Lung microvascular endothelial cell (primary cell): ENCODE measurements at regions not wholly inside any gene's neighbourhood (a gene's known extent, or its start where the extent isn't known, plus 50 kb on each side); places are given as distances from the start of the nearest gene placed in this dataset.

Experiments used
- DNase-seq, 2 donors: peaks; one replicate each; pipeline versions ENCODE4 v3.0.0 to v3.0.0-alpha.2; 2010; ENCODE audit warnings: low read depth in 2 of 2

DNA sequence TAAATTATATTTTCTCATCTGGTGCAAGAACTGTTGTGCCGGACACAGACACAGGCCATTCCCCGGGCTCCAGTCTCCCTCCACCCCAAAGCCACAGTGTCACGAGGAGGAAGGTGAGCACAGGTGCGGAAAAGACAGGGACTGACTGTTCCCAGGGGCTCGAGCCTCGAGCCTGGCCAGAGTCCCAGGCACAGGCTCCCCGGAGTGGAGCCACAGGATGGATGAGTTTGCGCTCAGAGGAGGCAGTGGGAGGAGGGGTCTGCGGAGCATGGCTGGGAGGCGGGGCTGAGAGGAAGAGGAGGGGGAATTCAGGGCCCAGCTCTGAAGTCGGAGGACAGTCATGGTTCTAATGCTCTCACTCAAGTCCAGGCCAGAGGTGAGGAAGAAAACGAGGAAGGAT is 284.8 kb downstream of the SMOC2 start:
- no peak for DNase-seq

DNA sequence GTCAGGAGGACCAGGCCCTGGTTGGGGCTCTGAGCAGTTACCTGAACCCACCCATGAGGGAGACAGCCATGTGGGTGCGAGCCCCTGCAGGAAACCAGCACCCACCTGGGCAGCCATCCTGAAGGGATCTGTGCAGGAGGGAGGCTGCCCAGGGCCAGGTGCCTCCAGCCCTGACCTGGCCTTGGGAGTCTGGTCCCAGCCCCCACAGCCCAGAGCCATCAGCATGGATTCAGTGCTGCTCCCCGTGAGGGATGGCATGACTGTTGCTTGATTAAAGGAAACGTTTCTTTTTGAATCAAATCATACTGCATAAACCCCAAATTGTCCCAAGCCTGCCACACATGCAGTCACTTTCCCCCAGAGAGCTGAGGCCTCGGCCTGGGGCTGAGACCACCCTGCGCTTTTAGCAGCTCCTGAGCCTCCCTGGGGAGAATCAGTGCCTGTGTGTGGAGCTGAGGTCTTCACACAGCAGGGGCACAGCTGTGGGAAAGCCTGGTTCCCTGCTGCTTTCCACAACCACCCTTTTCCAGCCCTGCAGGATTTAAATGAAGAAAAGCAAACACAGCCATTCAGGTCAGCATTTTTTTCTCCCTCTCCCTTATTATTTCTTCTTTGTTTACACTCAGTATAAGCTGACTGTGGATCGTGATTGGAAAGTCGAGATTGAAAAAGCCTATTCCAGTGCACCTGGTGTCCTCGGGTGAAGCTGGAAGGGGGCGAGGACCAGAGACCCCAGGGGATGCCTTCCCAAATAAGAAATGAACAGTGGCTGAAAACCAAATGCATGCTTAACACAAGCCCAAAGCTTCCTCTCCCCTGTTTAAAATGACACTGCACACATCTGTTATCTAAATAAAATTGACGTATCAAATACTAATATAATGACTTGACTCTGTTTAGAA is 283.9 kb downstream of the SMOC2 start:
- no peak for DNase-seq

DNA sequence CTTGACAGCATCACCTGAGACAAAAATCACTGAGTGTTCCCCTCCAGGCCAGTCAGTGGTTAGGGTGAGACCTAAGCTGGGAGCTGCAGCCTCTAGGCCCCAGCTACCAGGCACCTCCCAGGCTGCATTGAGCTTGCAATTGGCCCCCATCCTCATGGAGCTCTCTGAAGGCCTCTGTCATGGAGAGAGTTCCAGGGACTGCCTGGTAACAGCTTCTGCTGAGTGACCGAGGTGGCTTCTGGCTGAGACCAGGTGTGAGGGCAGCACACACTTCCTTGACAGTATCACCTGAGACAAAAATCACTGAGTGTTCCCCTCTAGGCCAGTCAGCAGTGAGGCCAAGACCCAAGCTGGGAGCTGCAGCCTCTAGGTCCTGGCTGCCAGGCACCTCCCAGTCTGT is 283.0 kb downstream of the SMOC2 start:
- no peak for DNase-seq

DNA sequence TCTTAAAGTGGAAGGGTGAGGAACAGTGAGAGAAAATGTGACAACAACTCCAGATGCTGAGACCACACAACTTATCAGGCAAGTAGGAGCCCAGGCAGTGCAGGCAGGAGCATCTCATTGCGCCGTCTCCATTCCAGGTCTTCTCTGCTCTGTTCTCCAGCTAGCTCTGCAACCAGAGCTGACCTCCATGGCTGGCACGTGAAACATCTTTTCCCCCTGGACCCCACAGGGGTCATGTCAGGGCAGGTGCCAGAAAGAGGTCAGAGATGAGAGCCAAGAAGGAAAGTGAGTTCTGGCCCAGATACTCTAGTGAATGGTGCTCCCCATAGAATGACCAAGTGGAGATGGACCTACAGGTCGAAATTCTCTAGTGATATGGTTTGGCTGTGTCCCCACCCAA is 281.4 kb downstream of the SMOC2 start:
- no peak for DNase-seq

- no peak for DNase-seq
Measured at GRCh38 chr6:168721571-168721970, 280.6 kb downstream of the SMOC2 start.

DNA sequence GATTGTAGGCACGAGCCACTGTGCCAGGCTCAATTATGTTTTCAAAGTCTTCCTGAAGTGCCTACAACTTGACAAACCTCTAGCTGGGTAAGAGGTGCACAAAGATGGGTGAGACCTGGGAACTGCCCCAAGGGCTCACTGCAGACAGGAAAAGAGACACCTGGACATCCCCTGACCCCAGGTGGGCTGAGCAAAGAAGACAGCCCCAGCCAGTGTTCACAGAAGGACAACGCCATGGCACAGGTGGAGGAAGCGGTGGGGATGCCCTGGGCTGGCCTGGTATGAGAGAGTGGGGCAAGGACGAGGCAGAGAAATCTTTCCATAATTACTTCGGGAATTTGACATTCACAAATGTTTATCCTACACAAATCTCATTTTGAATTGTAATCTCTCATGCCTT is 278.9 kb downstream of the SMOC2 start:
- no peak for DNase-seq

DNA sequence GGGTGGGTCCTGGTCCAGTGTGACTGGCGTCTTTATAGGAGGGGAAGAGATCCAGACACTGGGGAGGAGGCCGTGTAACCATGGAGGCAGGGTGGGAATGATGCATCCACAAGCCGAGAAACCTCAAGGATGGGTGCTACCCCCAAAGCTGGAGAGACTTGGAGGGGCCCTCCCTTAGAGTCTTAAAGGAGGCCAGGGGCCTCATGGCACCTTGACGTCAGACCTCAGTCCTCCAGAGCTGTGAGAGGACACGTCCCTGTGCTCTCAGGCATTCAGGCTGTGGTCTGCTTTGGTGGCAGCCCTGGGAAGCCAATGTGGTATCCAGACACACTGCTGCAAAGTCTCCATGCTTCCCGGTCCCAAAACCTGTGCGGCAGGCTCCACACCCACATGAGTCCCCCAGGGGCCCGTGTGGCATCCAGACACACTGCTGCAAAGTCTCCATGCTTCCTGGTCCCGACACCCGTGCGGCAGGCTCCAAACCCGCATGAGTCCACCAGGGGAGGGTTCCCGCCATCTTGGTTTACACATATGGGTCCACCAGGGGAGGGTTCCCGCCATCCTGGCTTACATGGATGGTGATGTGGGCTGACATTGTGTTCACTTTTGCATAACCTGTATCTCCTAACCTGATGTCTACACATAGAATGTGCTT is 278.0 kb downstream of the SMOC2 start:
- DNase-seq, result no peak
